Ascending aorta (tissue), 2 donors: ENCODE measurements at regions not wholly inside any gene's neighbourhood (a gene's known extent, or its start where the extent isn't known, plus 50 kb on each side); places are given as distances from the start of the nearest gene placed in this dataset.

Experiments used
- DNase-seq, 2 donors: peaks; one replicate each; pipeline ENCODE4 v3.0.0-alpha.2; 2019; ENCODE audit warnings: low spot score in 2 of 2
- H3K27ac ChIP-seq, 2 donors: fragments of 200-600 bp; sonication (generic); one replicate each; pipeline ENCODE4 v1.5.1; 2016 to 2017; ENCODE audit warnings: mild to moderate bottlenecking in 1 of 2
- H3K27me3 ChIP-seq: fragments of 200-600 bp; sonication (generic); one replicate; pipeline ENCODE4 v1.5.1; 2017
- H3K36me3 ChIP-seq, 2 donors: fragments of 200-600 bp; sonication (generic); one replicate each; pipeline ENCODE4 v1.5.1; 2016
- H3K4me1 ChIP-seq, 2 donors: fragments of 200-600 bp; sonication (generic); one replicate each; pipeline ENCODE4 v1.5.1; 2016 to 2017; ENCODE audit warnings: mild to moderate bottlenecking in 1 of 2
- H3K4me3 ChIP-seq, 2 donors: fragments of 200-600 bp; sonication (generic); one replicate each; pipeline ENCODE4 v1.5.1; 2016 to 2017; ENCODE audit warnings: mild to moderate bottlenecking in 1 of 2
- H3K9me3 ChIP-seq, 2 donors: fragments of 200-600 bp; sonication (generic); one replicate each; pipeline ENCODE4 v1.5.1; 2016
- CTCF ChIP-seq, 3 experiments: fragments of 200-600 bp in 2 of 3; fragments of 450-650 bp in 1 of 3; sonication (generic) in 2 of 3; IDR thresholded peaks; one replicate each; pipeline ENCODE4 v1.5.1; 2016 to 2019; ENCODE audit warnings: antibody characterized with exemption in 3 of 3, mild to moderate bottlenecking in 1 of 3, moderate library complexity in 1 of 3
- intact Hi-C: fragments of 100-400 bp; cut with DNase I; formaldehyde crosslinking; loops from one replicate; pipeline ENCODE4 v1.15.1; 2023

GRCh38 chr4:36966756-36967460 is 277.6 kb upstream of the NWD2 start:
- DNase-seq, result no peak
- Histone ChIP-seq H3K27ac (no peak overlapping the region), H3K9me3 (no peaks in the 10 kb centered on the region), H3K27me3 (no peaks in the 10 kb centered on the region), H3K4me1 (no peaks in the 10 kb centered on the region), H3K36me3 (no peaks in the 10 kb centered on the region), H3K4me3 (no peak overlapping the region)
- intact Hi-C loops, result no loop called here
- no peak for TF ChIP-seq CTCF (IDR thresholded peaks at IDR 0.05)

- intact Hi-C loops, result no loop called here
- Histone ChIP-seq H3K4me3 (no peak overlapping the region), H3K36me3 (no peaks in the 10 kb centered on the region), H3K9me3 (no peaks in the 10 kb centered on the region), H3K4me1 (no peaks in the 10 kb centered on the region), H3K27ac (no peak overlapping the region), H3K27me3 (no peaks in the 10 kb centered on the region)
- TF ChIP-seq CTCF (IDR thresholded peaks at IDR 0.05), result no peak
- DNase-seq, result no peak
Observed at GRCh38 chr4:36979533-36979932, 265.0 kb upstream of the NWD2 start.

- H3K27ac ChIP-seq, result no peak overlapping the region
- intact Hi-C loops, result no loop called here
- TF ChIP-seq CTCF (IDR thresholded peaks at IDR 0.05), result no peak
- DNase-seq, result no peak
- H3K4me1 ChIP-seq, result no peaks in the 10 kb centered on the region
- H3K27me3 ChIP-seq, result no peaks in the 10 kb centered on the region
- H3K9me3 ChIP-seq, result no peaks in the 10 kb centered on the region
- H3K36me3 ChIP-seq, result no peaks in the 10 kb centered on the region
- no peak overlapping the region for H3K4me3 ChIP-seq
Observed at GRCh38 chr4:36990128-36990872, 254.2 kb upstream of the NWD2 start.

- DNase-seq, result no peak
- H3K27ac ChIP-seq, result no peak overlapping the region
- no peaks in the 10 kb centered on the region for H3K4me1 ChIP-seq
- no peaks in the 10 kb centered on the region for H3K9me3 ChIP-seq
- TF ChIP-seq CTCF (IDR thresholded peaks at IDR 0.05), result no peak
- H3K4me3 ChIP-seq, result no peak overlapping the region
- intact Hi-C loops, result no loop called here
- H3K27me3 ChIP-seq, result no peaks in the 10 kb centered on the region
- no peaks in the 10 kb centered on the region for H3K36me3 ChIP-seq
Observed at GRCh38 chr4:36997727-36998126, 246.8 kb upstream of the NWD2 start.

- intact Hi-C loops, result no loop called here
- no peak overlapping the region for H3K4me3 ChIP-seq
- H3K36me3 ChIP-seq, result no peaks in the 10 kb centered on the region
- no peak overlapping the region for H3K27ac ChIP-seq
- DNase-seq, result no peak
- H3K4me1 ChIP-seq, result no peaks in the 10 kb centered on the region
- H3K9me3 ChIP-seq, result no peaks in the 10 kb centered on the region
- TF ChIP-seq CTCF (IDR thresholded peaks at IDR 0.05), result no peak
- no peaks in the 10 kb centered on the region for H3K27me3 ChIP-seq
Observed at GRCh38 chr4:37000281-37000680, 244.3 kb upstream of the NWD2 start.
